DOHH2 (cell line): ENCODE measurements at regions not wholly inside any gene's neighbourhood (a gene's known extent, or its start where the extent isn't known, plus 50 kb on each side); places are given as distances from the start of the nearest gene placed in this dataset.

Source experiments
- H3F3A ChIP-seq: fragments of 200-600 bp; sonication (generic), shearing (Covaris generic); 2 replicates; pipeline ENCODE4 v1.6.0; 2016; ENCODE audit warnings: antibody characterized with exemption, mild to moderate bottlenecking; ENCODE audit not compliant: control insufficient read depth, insufficient read depth
- H3K27ac ChIP-seq: fragments of 200-600 bp; sonication (generic); 2 replicates; pipeline ENCODE4 v1.5.1; 2014; ENCODE audit warnings: low read depth, mild to moderate bottlenecking, low read length, moderate library complexity
- H3K27me3 ChIP-seq: fragments of 200-600 bp; sonication (generic); 2 replicates; pipeline ENCODE4 v1.6.1; 2014; ENCODE audit warnings: mild to moderate bottlenecking, low read length, mixed read lengths; ENCODE audit not compliant: control insufficient read depth
- H3K36me3 ChIP-seq: fragments of 200-600 bp; sonication (generic); 2 replicates; pipeline ENCODE4 v1.6.1; 2014; ENCODE audit warnings: mild to moderate bottlenecking, low read length, moderate library complexity, mixed read lengths; ENCODE audit not compliant: control insufficient read depth
- H3K4me1 ChIP-seq: fragments of 200-600 bp; sonication (generic); 2 replicates; pipeline ENCODE4 v1.6.1; 2014; ENCODE audit warnings: mild to moderate bottlenecking, low read length, mixed read lengths; ENCODE audit not compliant: control insufficient read depth
- H3K4me2 ChIP-seq: fragments of 200-600 bp; sonication (generic); 2 replicates; pipeline ENCODE4 v1.6.0; 2014; ENCODE audit warnings: mild to moderate bottlenecking, low read length, moderate library complexity
- H3K4me3 ChIP-seq: fragments of 200-600 bp; sonication (generic); 2 replicates; pipeline ENCODE4 v1.5.1; 2014; ENCODE audit warnings: mild to moderate bottlenecking, low read length, mixed read lengths
- H3K79me2 ChIP-seq: fragments of 200-600 bp; sonication (generic); 2 replicates; pipeline ENCODE4 v1.6.1; 2014; ENCODE audit warnings: mild to moderate bottlenecking, low read length, mixed read lengths; ENCODE audit not compliant: control insufficient read depth
- H3K9me2 ChIP-seq: fragments of 200-600 bp; sonication (generic); replicated peaks from 2 replicates; pipeline ENCODE4 v1.6.1; 2014; ENCODE audit warnings: mild to moderate bottlenecking, low read length, mixed read lengths; ENCODE audit not compliant: control insufficient read depth
- H3K9me3 ChIP-seq: fragments of 200-600 bp; sonication (generic); 2 replicates; pipeline ENCODE4 v1.6.1; 2014; ENCODE audit warnings: antibody characterized with exemption, low read length, mixed read lengths; ENCODE audit not compliant: control insufficient read depth, insufficient read depth
- H4K20me1 ChIP-seq: fragments of 200-600 bp; sonication (generic); 2 replicates; pipeline ENCODE4 v1.6.0; 2014; ENCODE audit warnings: low read depth, mild to moderate bottlenecking, antibody characterized with exemption, low read length, moderate library complexity; ENCODE audit not compliant: control insufficient read depth, insufficient read depth
- EZH2phosphoT487 ChIP-seq: fragments of 200-600 bp; sonication (generic); IDR thresholded peaks from 2 replicates; pipeline ENCODE4 v1.6.1; 2017; ENCODE audit warnings: borderline replicate concordance, mild to moderate bottlenecking, antibody characterized with exemption, low read length, moderate library complexity, mixed read lengths
- TF ChIP-seq, protein P1 (sequence below): fragments of 200-600 bp; sonication (generic); IDR thresholded peaks from one replicate; pipeline ENCODE4 v1.5.1; 2014; ENCODE audit warnings: antibody characterized with exemption, mild to moderate bottlenecking, low read depth, low read length; ENCODE audit not compliant: poor library complexity, severe bottlenecking

DNA sequence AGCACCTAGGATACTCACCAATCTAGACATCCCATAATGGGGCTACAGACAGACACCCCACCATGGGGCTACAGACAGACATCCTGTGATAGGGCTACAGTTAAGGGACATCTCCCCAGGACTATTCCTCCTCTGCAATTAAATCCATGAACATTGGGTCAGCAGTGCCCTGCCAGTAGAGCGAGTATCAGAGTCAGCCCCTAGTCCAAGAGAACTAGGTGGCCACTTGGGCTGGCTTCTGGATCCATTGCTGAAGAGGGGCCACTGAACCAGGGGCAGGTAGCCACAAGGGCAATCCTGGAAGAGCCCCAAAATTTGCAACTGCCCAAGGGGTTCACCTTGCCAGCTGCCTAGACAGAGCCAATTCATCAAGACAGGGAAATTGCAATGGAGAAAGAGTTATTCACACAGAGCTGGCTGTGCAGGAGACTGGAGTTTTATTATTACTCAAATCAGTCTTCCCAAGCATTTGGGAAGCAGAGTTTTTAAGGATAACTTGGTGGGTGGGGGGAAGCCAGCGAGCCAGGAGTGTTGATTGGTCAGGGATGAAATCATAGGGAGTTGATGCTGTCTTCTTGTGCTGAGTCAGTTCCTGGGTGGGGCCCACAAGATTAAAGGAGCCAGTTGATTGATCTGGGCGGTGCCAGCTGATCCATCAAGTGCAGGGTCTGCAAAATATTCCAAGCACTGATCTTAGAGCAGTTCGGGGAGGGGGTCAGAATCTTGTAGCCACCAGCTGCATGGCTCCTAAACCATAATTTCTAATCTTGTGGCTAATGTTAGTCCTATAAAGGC is 170.2 kb upstream of the SMAD3 start:
- no peak overlapping the region for H3K4me2 ChIP-seq
- H3K36me3 ChIP-seq, result no peaks in the 10 kb centered on the region
- H3K4me3 ChIP-seq, result no peak overlapping the region
- H3K9me2 ChIP-seq, result no peaks in the 10 kb centered on the region
- peaks cover 21% of the 10 kb centered on the region for H3K4me1 ChIP-seq
- H3F3A ChIP-seq, result no peaks in the 10 kb centered on the region
- H4K20me1 ChIP-seq, result no peaks in the 10 kb centered on the region
- no peaks in the 10 kb centered on the region for H3K27me3 ChIP-seq
- TF ChIP-seq, protein P1, sequence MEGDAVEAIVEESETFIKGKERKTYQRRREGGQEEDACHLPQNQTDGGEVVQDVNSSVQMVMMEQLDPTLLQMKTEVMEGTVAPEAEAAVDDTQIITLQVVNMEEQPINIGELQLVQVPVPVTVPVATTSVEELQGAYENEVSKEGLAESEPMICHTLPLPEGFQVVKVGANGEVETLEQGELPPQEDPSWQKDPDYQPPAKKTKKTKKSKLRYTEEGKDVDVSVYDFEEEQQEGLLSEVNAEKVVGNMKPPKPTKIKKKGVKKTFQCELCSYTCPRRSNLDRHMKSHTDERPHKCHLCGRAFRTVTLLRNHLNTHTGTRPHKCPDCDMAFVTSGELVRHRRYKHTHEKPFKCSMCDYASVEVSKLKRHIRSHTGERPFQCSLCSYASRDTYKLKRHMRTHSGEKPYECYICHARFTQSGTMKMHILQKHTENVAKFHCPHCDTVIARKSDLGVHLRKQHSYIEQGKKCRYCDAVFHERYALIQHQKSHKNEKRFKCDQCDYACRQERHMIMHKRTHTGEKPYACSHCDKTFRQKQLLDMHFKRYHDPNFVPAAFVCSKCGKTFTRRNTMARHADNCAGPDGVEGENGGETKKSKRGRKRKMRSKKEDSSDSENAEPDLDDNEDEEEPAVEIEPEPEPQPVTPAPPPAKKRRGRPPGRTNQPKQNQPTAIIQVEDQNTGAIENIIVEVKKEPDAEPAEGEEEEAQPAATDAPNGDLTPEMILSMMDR, result no peak
- no peak for TF ChIP-seq EZH2phosphoT487
- no peaks in the 10 kb centered on the region for H3K9me3 ChIP-seq
- H3K79me2 ChIP-seq, result no peaks in the 10 kb centered on the region
- no peak overlapping the region for H3K27ac ChIP-seq

DNA sequence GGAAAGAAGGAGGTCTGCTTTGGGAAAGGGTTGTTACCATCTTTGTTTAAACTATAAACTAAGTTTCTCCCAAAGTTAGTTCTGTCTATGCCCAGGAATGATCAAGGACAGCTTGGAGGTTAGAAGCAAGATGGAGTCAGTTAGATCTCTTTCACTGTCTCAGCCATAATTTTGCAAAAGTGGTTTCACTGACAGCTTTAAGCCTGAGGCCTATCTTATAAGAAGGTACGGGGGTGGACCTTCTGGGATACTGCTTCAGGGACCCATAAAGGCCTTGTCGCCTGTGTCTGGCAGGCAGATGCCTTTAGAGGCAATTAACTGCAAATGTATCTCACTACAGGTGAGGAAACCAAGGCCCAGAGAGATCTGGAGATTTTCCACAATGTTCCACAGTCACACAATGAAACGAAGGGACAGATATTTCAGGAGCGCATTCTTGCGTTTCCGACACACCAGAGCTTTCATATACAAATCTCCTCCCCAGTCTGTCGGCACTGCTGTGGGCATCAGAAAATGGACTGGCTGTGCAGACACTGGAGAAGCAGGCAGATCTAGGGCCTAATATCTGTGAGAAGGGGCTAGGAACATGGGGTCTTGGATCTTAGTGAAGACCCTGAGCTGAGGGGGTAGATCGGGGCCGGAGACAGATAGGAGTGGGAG is 169.5 kb upstream of the SMAD3 start:
- no peak for TF ChIP-seq EZH2phosphoT487
- TF ChIP-seq, protein P1, result no peak
- Histone ChIP-seq H3F3A (no peaks in the 10 kb centered on the region), H3K27me3 (no peaks in the 10 kb centered on the region), H3K27ac (no peak overlapping the region), H4K20me1 (no peaks in the 10 kb centered on the region), H3K4me2 (no peak overlapping the region), H3K9me2 (no peaks in the 10 kb centered on the region), H3K4me1 (peaks cover 21% of the 10 kb centered on the region), H3K36me3 (no peaks in the 10 kb centered on the region), H3K9me3 (no peaks in the 10 kb centered on the region), H3K79me2 (no peaks in the 10 kb centered on the region), H3K4me3 (no peak overlapping the region)

DNA sequence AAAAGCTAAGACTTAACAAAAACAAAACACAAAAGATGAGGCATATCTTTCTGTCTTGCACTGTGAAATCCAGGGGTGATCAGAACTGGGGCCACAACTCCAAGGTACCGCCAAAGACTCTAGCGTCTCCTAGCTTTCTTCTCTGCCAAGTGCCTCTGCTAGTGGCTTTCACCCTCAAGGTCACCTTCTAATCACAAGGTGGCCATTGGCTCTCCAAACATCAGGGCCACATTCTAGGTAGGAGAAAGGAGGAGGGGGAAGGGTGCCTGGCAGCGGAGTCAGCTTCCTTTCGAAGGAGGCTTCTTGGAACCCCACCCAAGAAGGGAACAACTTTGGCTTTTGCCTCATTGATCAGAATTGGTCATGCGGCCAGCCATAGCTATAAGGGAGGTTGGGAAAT is 168.8 kb upstream of the SMAD3 start:
- no peak for TF ChIP-seq EZH2phosphoT487
- TF ChIP-seq, protein P1, result no peak
- Histone ChIP-seq H3K27ac (no peak overlapping the region), H3K4me2 (no peak overlapping the region), H3K4me3 (no peak overlapping the region), H3K9me3 (no peaks in the 10 kb centered on the region), H3K9me2 (no peaks in the 10 kb centered on the region), H3K4me1 (peaks cover 25% of the 10 kb centered on the region), H3K36me3 (no peaks in the 10 kb centered on the region), H4K20me1 (no peaks in the 10 kb centered on the region), H3F3A (no peaks in the 10 kb centered on the region), H3K79me2 (no peaks in the 10 kb centered on the region), H3K27me3 (no peaks in the 10 kb centered on the region)
